ENCODE measurements at regions not wholly inside any gene's neighbourhood (a gene's known extent, or its start where the extent isn't known, plus 50 kb on each side); places are given as distances from the start of the nearest gene placed in this dataset.

DNA sequence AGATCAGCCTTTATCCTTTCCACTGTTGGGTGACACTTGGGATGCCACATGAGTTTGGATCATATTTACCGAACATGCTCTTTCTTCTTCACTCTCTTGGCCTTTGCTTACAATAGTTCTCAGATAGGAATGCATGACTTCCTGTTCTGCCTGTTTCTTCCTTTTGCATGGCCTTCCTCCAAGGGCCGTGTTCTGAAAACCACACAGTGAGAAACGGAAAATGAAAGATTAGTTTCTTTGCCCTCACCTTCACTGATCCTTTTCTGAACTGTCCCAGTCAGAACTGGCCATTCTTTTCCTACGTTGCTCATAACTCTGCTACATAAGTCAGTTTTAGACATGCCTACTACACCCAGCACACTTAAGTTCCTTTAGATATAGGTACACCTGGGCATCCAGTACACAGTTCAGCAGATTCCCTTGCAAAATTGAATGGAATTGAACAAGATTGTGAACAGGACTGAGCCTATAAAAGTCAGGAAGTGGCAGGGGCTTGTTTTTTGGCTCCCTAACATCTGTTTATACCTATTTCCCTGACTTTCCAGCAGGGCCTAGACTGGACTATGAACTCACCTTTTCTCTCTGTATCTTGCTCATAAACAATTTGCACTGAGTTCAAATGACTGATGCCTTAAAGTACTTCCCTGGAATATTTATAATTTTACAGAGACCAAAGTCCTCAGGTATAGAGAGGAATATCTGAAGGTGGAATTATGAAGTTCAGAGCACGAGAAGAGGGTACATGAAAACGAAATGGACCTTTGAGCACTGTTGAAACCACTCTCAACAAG lies 186.4 kb upstream of the ST6GAL2 start:
- DNase-seq = no peak
- Mint-ChIP-seq H3K9me3 (ENCODE audit: insufficient read depth) (no peaks in the 10 kb centered on the region), H3K4me3 (no peak overlapping the region), H3K4me1 (no peaks in the 10 kb centered on the region), H3K27me3 (no peaks in the 10 kb centered on the region), H3K27ac (no peak overlapping the region)
- no peaks in the 10 kb centered on the region for H4K20me1 ChIP-seq (ENCODE audit: control insufficient read depth, insufficient read depth, low read length, poor library complexity, severe bottlenecking)
- ChIA-PET CTCF (no interaction called here), POLR2A (no interaction called here)
- H3K4me3 ChIP-seq (ENCODE audit: control extremely low read depth in 1 of 5, extremely low read depth in 1 of 5, insufficient read depth in 1 of 5, low read depth in 2 of 5, low read length in 4 of 5) = no peak overlapping the region
- no peak for TF ChIP-seq EZH2 (IDR thresholded peaks at IDR 0.05; ENCODE audit: borderline replicate concordance, insufficient read depth, low read depth, low read length, poor library complexity, severe bottlenecking)
- TF ChIP-seq, protein P1, sequence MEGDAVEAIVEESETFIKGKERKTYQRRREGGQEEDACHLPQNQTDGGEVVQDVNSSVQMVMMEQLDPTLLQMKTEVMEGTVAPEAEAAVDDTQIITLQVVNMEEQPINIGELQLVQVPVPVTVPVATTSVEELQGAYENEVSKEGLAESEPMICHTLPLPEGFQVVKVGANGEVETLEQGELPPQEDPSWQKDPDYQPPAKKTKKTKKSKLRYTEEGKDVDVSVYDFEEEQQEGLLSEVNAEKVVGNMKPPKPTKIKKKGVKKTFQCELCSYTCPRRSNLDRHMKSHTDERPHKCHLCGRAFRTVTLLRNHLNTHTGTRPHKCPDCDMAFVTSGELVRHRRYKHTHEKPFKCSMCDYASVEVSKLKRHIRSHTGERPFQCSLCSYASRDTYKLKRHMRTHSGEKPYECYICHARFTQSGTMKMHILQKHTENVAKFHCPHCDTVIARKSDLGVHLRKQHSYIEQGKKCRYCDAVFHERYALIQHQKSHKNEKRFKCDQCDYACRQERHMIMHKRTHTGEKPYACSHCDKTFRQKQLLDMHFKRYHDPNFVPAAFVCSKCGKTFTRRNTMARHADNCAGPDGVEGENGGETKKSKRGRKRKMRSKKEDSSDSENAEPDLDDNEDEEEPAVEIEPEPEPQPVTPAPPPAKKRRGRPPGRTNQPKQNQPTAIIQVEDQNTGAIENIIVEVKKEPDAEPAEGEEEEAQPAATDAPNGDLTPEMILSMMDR (IDR thresholded peaks at IDR 0.05) = no peak
- no peak overlapping the region for H3K27ac ChIP-seq (ENCODE audit: low read length in 2 of 2)
- H3K36me3 ChIP-seq (replicated peaks in 1 of 2; ENCODE audit: control extremely low read depth in 1 of 2, control insufficient read depth in 1 of 2, extremely low read depth in 1 of 2, insufficient read depth in 2 of 2, low read length in 1 of 2) = no peaks in the 10 kb centered on the region
- no peaks in the 10 kb centered on the region for H3K4me1 ChIP-seq (ENCODE audit: control insufficient read depth in 2 of 2, insufficient read depth in 2 of 2, low read length in 2 of 2)
- 10% methylated on average over 2 of the region's 6 CpGs for WGBS (ENCODE audit: insufficient coverage)
- H3K79me2 ChIP-seq (ENCODE audit: control insufficient read depth, insufficient read depth, low read length) = no peaks in the 10 kb centered on the region
- no peak for ATAC-seq (ENCODE audit: low read depth)
- no peak overlapping the region for H3K9ac ChIP-seq (ENCODE audit: low read length)
- H3K9me3 ChIP-seq (ENCODE audit: control extremely low read depth in 1 of 3, control insufficient read depth in 2 of 3, insufficient read depth in 1 of 3, low read length in 2 of 3) = no peaks in the 10 kb centered on the region
- H3K4me2 ChIP-seq (replicated peaks; ENCODE audit: low read depth, low read length, poor library complexity, severe bottlenecking) = no peak overlapping the region
- no peak overlapping the region for H2AFZ ChIP-seq (ENCODE audit: insufficient read depth, low read depth, low read length, poor library complexity, severe bottlenecking)
- no peaks in the 10 kb centered on the region for H3K27me3 ChIP-seq (replicated peaks in 1 of 4; ENCODE audit: control extremely low read depth in 1 of 4, control insufficient read depth in 3 of 4, insufficient read depth in 4 of 4, low read length in 3 of 4)
- intact Hi-C loops (cut with micrococcal nuclease) = no loop called here

DNA sequence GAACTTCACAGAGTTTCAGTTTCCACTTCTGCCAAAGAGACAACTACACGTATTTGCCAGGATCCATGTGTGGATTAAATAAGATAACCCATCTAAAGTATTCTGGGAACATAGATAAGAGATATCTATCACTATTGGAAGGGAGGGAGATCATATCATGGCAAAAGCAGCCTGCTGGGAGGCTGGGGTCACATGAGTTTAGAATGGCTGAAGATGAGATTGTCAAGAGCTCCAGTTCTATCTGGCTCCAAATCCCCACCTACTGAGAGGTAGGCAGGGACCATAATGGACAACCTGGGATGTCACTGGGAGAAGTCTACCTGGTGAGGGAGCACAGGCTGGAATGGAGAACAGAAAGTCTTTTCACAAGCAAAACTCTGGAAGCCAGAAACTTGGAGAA lies 192.6 kb upstream of the ST6GAL2 start:
- H4K20me1 ChIP-seq (ENCODE audit: control insufficient read depth, insufficient read depth, low read length, poor library complexity, severe bottlenecking) = no peaks in the 10 kb centered on the region
- DNase-seq (no peak), ATAC-seq (ENCODE audit: low read depth) (no peak)
- no peak overlapping the region for H3K4me3 ChIP-seq (ENCODE audit: control extremely low read depth in 1 of 5, extremely low read depth in 1 of 5, insufficient read depth in 1 of 5, low read depth in 2 of 5, low read length in 4 of 5)
- H3K4me3 Mint-ChIP-seq = no peak overlapping the region
- H3K9ac ChIP-seq (ENCODE audit: low read length) = no peak overlapping the region
- ChIA-PET CTCF (no interaction called here), POLR2A (no interaction called here)
- intact Hi-C loops (cut with micrococcal nuclease) = no loop called here
- H3K27me3 ChIP-seq (replicated peaks in 1 of 4; ENCODE audit: control extremely low read depth in 1 of 4, control insufficient read depth in 3 of 4, insufficient read depth in 4 of 4, low read length in 3 of 4) = no peaks in the 10 kb centered on the region
- no peaks in the 10 kb centered on the region for H3K27me3 Mint-ChIP-seq
- no peak overlapping the region for H3K27ac Mint-ChIP-seq
- H3K36me3 ChIP-seq (replicated peaks in 1 of 2; ENCODE audit: control extremely low read depth in 1 of 2, control insufficient read depth in 1 of 2, extremely low read depth in 1 of 2, insufficient read depth in 2 of 2, low read length in 1 of 2) = no peaks in the 10 kb centered on the region
- no peak overlapping the region for H3K27ac ChIP-seq (ENCODE audit: low read length in 2 of 2)
- TF ChIP-seq, protein P1 (IDR thresholded peaks at IDR 0.05) = no peak
- no peak for TF ChIP-seq EZH2 (IDR thresholded peaks at IDR 0.05; ENCODE audit: borderline replicate concordance, insufficient read depth, low read depth, low read length, poor library complexity, severe bottlenecking)
- H2AFZ ChIP-seq (ENCODE audit: insufficient read depth, low read depth, low read length, poor library complexity, severe bottlenecking) = no peak overlapping the region
- H3K9me3 ChIP-seq (ENCODE audit: control extremely low read depth in 1 of 3, control insufficient read depth in 2 of 3, insufficient read depth in 1 of 3, low read length in 2 of 3) = no peaks in the 10 kb centered on the region
- no CpG with 5 or more reads among the region's 1 CpG for WGBS (ENCODE audit: insufficient coverage)
- no peaks in the 10 kb centered on the region for H3K4me1 ChIP-seq (ENCODE audit: control insufficient read depth in 2 of 2, insufficient read depth in 2 of 2, low read length in 2 of 2)
- H3K79me2 ChIP-seq (ENCODE audit: control insufficient read depth, insufficient read depth, low read length) = no peaks in the 10 kb centered on the region
- H3K4me2 ChIP-seq (replicated peaks; ENCODE audit: low read depth, low read length, poor library complexity, severe bottlenecking) = no peak overlapping the region
- no peaks in the 10 kb centered on the region for H3K4me1 Mint-ChIP-seq
- H3K9me3 Mint-ChIP-seq (ENCODE audit: insufficient read depth) = no peaks in the 10 kb centered on the region

Data from B cell (primary cell).